SK-N-MC (cell line): ENCODE measurements at regions not wholly inside any gene's neighbourhood (a gene's known extent, or its start where the extent isn't known, plus 50 kb on each side); places are given as distances from the start of the nearest gene placed in this dataset.
"Not testable (repeated sequence)": the region's sequence is repeated elsewhere in the genome, so short reads cannot be mapped to it uniquely, and the experiment has no call there.

Source experiments
- EZH2 ChIP-seq: fragments of 200-600 bp; sonication (generic); IDR thresholded peaks from one replicate; pipeline ENCODE4 v1.6.1; 2017; ENCODE audit warnings: antibody characterized with exemption
- FOXP2 ChIP-seq: optimal IDR thresholded peaks from 2 replicates; pipeline ENCODE3; 2011; ENCODE audit warnings: mild to moderate bottlenecking, moderate library complexity; ENCODE audit not compliant: insufficient read depth; ENCODE audit errors: extremely low read length, control extremely low read depth
- POLR2AphosphoS5 ChIP-seq: IDR thresholded peaks from 2 replicates; pipeline ENCODE4 v1.6.1; 2012; ENCODE audit warnings: mild to moderate bottlenecking, low read depth, low read length, borderline replicate concordance

- TF ChIP-seq FOXP2, POLR2AphosphoS5, EZH2: not testable (repeated sequence)
These were observed 253.6 kb upstream of the AMIGO2 start for GRCh38 chr12:47333271-47333858.
